WTC11 (cell line): ENCODE measurements at regions not wholly inside any gene's neighbourhood (a gene's known extent, or its start where the extent isn't known, plus 50 kb on each side); places are given as distances from the start of the nearest gene placed in this dataset.

ENCODE experiments used
- ATAC-seq: fragments of 200-7000 bp; cut with Tn5 transposase; 2 replicates; pipeline ENCODE4 v1.10.0; 2021; ENCODE audit warnings: mild to moderate bottlenecking, moderate library complexity
- CTCF ChIA-PET: fragments of 300-600 bp; sonication (Branson Sonifier 250); formaldehyde crosslinking; loops from one replicate; lab custom pipeline; 2021; ENCODE audit warnings: antibody characterized with exemption; lab: Charles Lee
- POLR2A ChIA-PET: fragments of 350-600 bp; sonication (Branson Sonifier 250); formaldehyde crosslinking; loops from one replicate; lab custom pipeline; 2021; ENCODE audit warnings: antibody characterized with exemption; lab: Charles Lee
- DNase-seq: peaks from one replicate; pipeline ENCODE4 v3.0.0; 2021; ENCODE audit warnings: low spot score
- H3K27ac Mint-ChIP-seq: 2 replicates; pipeline ENCODE4 v1.8.0; 2021; ENCODE audit warnings: mixed read lengths
- H3K27me3 Mint-ChIP-seq: 2 replicates; pipeline ENCODE4 v1.8.0; 2021; ENCODE audit warnings: low read depth, mild to moderate bottlenecking, moderate library complexity, mixed read lengths
- H3K36me3 Mint-ChIP-seq: 2 replicates; pipeline ENCODE4 v1.8.0; 2021; ENCODE audit warnings: mixed read lengths
- H3K4me1 Mint-ChIP-seq: 2 replicates; pipeline ENCODE4 v1.8.0; 2022; ENCODE audit warnings: mixed read lengths
- H3K4me3 Mint-ChIP-seq: 2 replicates; pipeline ENCODE4 v1.8.0; 2021; ENCODE audit warnings: mild to moderate bottlenecking, moderate library complexity, mixed read lengths
- H3K9me3 Mint-ChIP-seq: 2 replicates; pipeline ENCODE4 v1.8.0; 2021; ENCODE audit warnings: mixed read lengths
- AFF4 ChIP-seq: sonication (generic); formaldehyde crosslinking; IDR thresholded peaks from 2 replicates; pipeline ENCODE4 v1.8.1; 2023; ENCODE audit warnings: mild to moderate bottlenecking, missing genetic modification reagents, borderline replicate concordance
- ATF2 ChIP-seq: sonication (generic); formaldehyde crosslinking; IDR thresholded peaks from 2 replicates; pipeline ENCODE4 v1.8.1; 2022; ENCODE audit warnings: low read depth, missing genetic modification reagents, borderline replicate concordance
- CREB1 ChIP-seq: sonication (generic); formaldehyde crosslinking; IDR thresholded peaks from 2 replicates; pipeline ENCODE4 v1.8.0; 2023; ENCODE audit warnings: mild to moderate bottlenecking, missing genetic modification reagents
- EMX1 ChIP-seq: fragments of 250-450 bp; sonication (Bioruptor Pico); IDR thresholded peaks from 2 replicates; pipeline ENCODE4 v1.8.0; 2021; ENCODE audit warnings: mild to moderate bottlenecking
- ERG ChIP-seq: fragments of 250-450 bp; sonication (Bioruptor Pico); IDR thresholded peaks from 2 replicates; pipeline ENCODE4 v1.8.0; 2021; ENCODE audit warnings: mild to moderate bottlenecking
- ETV6 ChIP-seq: sonication (generic); formaldehyde crosslinking; IDR thresholded peaks from 2 replicates; pipeline ENCODE4 v1.8.1; 2022; ENCODE audit warnings: mild to moderate bottlenecking, missing genetic modification reagents
- HMGXB4 ChIP-seq: sonication (generic); formaldehyde crosslinking; IDR thresholded peaks from 2 replicates; pipeline ENCODE4 v1.8.1; 2023; ENCODE audit warnings: mild to moderate bottlenecking, moderate library complexity, missing genetic modification reagents
- MAX ChIP-seq: sonication (generic); formaldehyde crosslinking; IDR thresholded peaks from 2 replicates; pipeline ENCODE4 v1.8.0; 2022; ENCODE audit warnings: mild to moderate bottlenecking, missing genetic modification reagents
- NR1H2 ChIP-seq: sonication (generic); formaldehyde crosslinking; IDR thresholded peaks from 2 replicates; pipeline ENCODE4 v1.9.0; 2021; ENCODE audit warnings: mild to moderate bottlenecking, moderate library complexity, missing genetic modification reagents
- NR2C2 ChIP-seq: sonication (generic); formaldehyde crosslinking; IDR thresholded peaks from 2 replicates; pipeline ENCODE4 v1.8.0; 2022; ENCODE audit warnings: mild to moderate bottlenecking, missing genetic modification reagents
- PRRX2 ChIP-seq: fragments of 250-450 bp; sonication (Bioruptor Pico); IDR thresholded peaks from 2 replicates; pipeline ENCODE4 v1.8.0; 2021; ENCODE audit warnings: mild to moderate bottlenecking
- USF1 ChIP-seq: sonication (generic); formaldehyde crosslinking; IDR thresholded peaks from 2 replicates; pipeline ENCODE4 v1.8.0; 2022; ENCODE audit warnings: mild to moderate bottlenecking, missing genetic modification reagents
- ZBTB43 ChIP-seq: sonication (generic); formaldehyde crosslinking; IDR thresholded peaks from 2 replicates; pipeline ENCODE4 v1.8.1; 2023; ENCODE audit warnings: mild to moderate bottlenecking, missing genetic modification reagents
- ZNF281 ChIP-seq: sonication (generic); formaldehyde crosslinking; IDR thresholded peaks from 2 replicates; pipeline ENCODE4 v1.8.0; 2023; ENCODE audit warnings: mild to moderate bottlenecking, missing genetic modification reagents
- ZNF317 ChIP-seq: sonication (generic); formaldehyde crosslinking; IDR thresholded peaks from 2 replicates; pipeline ENCODE4 v1.8.1; 2023; ENCODE audit warnings: low read depth, mild to moderate bottlenecking, moderate library complexity, missing genetic modification reagents, borderline replicate concordance
- ZNF416 ChIP-seq: fragments of 250-450 bp; sonication (Bioruptor Pico); IDR thresholded peaks from 2 replicates; pipeline ENCODE4 v1.9.0; 2021; ENCODE audit warnings: mild to moderate bottlenecking, inconsistent platforms
- ZNF532 ChIP-seq: fragments of 250-450 bp; sonication (Bioruptor Pico); IDR thresholded peaks from 2 replicates; pipeline ENCODE4 v1.9.0; 2021; ENCODE audit warnings: mild to moderate bottlenecking, borderline replicate concordance

GRCh38 chr10:110363572-110364411, 59.1 kb upstream of the SMNDC1 start (continued):
- TF ChIP-seq ATF2 (no peak), NR1H2 (no peak), AFF4 (CRISPR knock-in tag) (no peak), ETV6 (CRISPR knock-in tag) (no peak)

GRCh38 chr10:110364531-110364937, 59.8 kb upstream of the SMNDC1 start:
- CTCF ChIA-PET, result interaction anchor here (4.1 kb wide), 1 partner anchor 10 kb away, joined by 22 read pairs; no protein-coding TSS in a partner anchor
- Mint-ChIP-seq H3K36me3 (no peaks in the 10 kb centered on the region), H3K4me1 (peaks cover 16% of the 10 kb centered on the region), H3K27ac (no peak overlapping the region), H3K9me3 (no peaks in the 10 kb centered on the region), H3K4me3 (no peak overlapping the region), H3K27me3 (no peaks in the 10 kb centered on the region; the same call in 1 of the 2 replicates)
- no peak for DNase-seq
- no peak for ATAC-seq
- POLR2A ChIA-PET, result no interaction called here
- TF ChIP-seq NR2C2 (CRISPR knock-in tag) (no peak), ZNF281 (CRISPR knock-in tag) (no peak), USF1 (no peak), ERG (CRISPR knock-in tag) (no peak), MAX (CRISPR knock-in tag) (no peak), ZNF416 (CRISPR knock-in tag) (no peak), CREB1 (CRISPR knock-in tag) (no peak), PRRX2 (CRISPR knock-in tag) (no peak), ZBTB43 (CRISPR knock-in tag) (no peak), ZNF532 (CRISPR knock-in tag) (no peak), ZNF317 (CRISPR knock-in tag) (no peak), HMGXB4 (CRISPR knock-in tag) (no peak), EMX1 (no peak)
